ENCODE measurements at regions not wholly inside any gene's neighbourhood (a gene's known extent, or its start where the extent isn't known, plus 50 kb on each side); places are given as distances from the start of the nearest gene placed in this dataset.

DNA sequence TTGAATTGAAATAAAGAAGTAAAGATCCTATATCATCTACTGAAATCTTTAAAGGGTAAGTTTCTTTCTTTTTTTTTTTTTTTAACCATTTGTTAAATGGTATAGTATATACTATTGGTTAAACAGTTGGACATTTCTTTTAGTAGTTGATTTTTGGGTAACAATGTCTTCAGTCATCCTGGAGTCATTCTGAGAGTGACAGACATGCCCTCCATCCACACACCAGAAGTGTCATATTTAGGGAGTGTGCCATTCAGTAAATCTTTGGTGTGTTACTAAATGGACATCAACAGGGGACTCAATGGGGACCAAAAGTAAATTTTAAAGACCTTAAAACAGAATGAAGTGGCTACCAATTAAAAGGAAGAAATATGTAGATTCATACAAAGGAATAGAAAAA is 50.8 kb upstream of the SLC39A10 start:
- no peaks in the 10 kb centered on the region for H3K9me2 ChIP-seq (replicated peaks; ENCODE audit: insufficient read depth, low read length)
- H3K9ac ChIP-seq (ENCODE audit: low read length): no peak overlapping the region
- H3K4me2 ChIP-seq (ENCODE audit: low read depth, low read length): no peak overlapping the region
- DNase-seq: no peak
- no peaks in the 10 kb centered on the region for H3K27me3 ChIP-seq (replicated peaks; ENCODE audit: insufficient read depth, low read length)
- no peaks in the 10 kb centered on the region for H3K4me1 ChIP-seq (ENCODE audit: low read length)
- H4K20me1 ChIP-seq (ENCODE audit: insufficient read depth, low read length): no peaks in the 10 kb centered on the region
- H2AFZ ChIP-seq (ENCODE audit: low read length): no peak overlapping the region
- no peaks in the 10 kb centered on the region for H3K9me3 ChIP-seq (replicated peaks; ENCODE audit: insufficient read depth, low read length)
- H3K36me3 ChIP-seq (replicated peaks; ENCODE audit: insufficient read depth, low read length): no peaks in the 10 kb centered on the region
- H3F3A ChIP-seq (ENCODE audit: insufficient read depth, low read length): no peaks in the 10 kb centered on the region
- H3K27ac ChIP-seq (ENCODE audit: low read length): no peak overlapping the region
- H3K4me3 ChIP-seq (ENCODE audit: low read length): no peak overlapping the region
- H3K79me2 ChIP-seq (ENCODE audit: low read length): no peaks in the 10 kb centered on the region
- TF ChIP-seq EZH2 (optimal IDR thresholded peaks at IDR 0.05; ENCODE audit: low read depth, low read length): no peak
- TF ChIP-seq EZH2phosphoT487 (IDR thresholded peaks at IDR 0.05; ENCODE audit: low read length): no peak
- TF ChIP-seq, protein P1, sequence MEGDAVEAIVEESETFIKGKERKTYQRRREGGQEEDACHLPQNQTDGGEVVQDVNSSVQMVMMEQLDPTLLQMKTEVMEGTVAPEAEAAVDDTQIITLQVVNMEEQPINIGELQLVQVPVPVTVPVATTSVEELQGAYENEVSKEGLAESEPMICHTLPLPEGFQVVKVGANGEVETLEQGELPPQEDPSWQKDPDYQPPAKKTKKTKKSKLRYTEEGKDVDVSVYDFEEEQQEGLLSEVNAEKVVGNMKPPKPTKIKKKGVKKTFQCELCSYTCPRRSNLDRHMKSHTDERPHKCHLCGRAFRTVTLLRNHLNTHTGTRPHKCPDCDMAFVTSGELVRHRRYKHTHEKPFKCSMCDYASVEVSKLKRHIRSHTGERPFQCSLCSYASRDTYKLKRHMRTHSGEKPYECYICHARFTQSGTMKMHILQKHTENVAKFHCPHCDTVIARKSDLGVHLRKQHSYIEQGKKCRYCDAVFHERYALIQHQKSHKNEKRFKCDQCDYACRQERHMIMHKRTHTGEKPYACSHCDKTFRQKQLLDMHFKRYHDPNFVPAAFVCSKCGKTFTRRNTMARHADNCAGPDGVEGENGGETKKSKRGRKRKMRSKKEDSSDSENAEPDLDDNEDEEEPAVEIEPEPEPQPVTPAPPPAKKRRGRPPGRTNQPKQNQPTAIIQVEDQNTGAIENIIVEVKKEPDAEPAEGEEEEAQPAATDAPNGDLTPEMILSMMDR (IDR thresholded peaks at IDR 0.05; ENCODE audit: low read length): no peak

DNA sequence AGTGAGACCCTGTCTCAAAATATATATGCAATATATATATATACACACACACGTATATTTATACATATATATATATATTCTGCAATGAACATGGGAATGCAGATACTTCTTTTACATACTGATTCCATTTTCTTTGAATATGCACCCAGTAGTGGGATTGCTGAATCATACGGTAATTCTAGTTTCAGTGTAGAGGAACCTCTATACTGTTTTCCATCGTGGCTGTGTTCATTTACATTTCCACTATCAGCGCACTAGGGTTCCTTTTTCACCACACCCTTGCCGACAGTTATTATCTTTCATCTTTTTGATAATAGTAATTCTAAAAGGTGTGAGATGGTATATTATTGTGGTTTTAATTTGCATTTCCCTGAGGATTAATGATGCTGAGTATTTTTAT is 52.3 kb upstream of the SLC39A10 start:
- no peak overlapping the region for H3K4me2 ChIP-seq (ENCODE audit: low read depth, low read length)
- DNase-seq: no peak
- no peaks in the 10 kb centered on the region for H3K4me1 ChIP-seq (ENCODE audit: low read length)
- H2AFZ ChIP-seq (ENCODE audit: low read length): no peak overlapping the region
- TF ChIP-seq EZH2phosphoT487 (IDR thresholded peaks at IDR 0.05; ENCODE audit: low read length): no peak
- no peaks in the 10 kb centered on the region for H4K20me1 ChIP-seq (ENCODE audit: insufficient read depth, low read length)
- H3F3A ChIP-seq (ENCODE audit: insufficient read depth, low read length): no peaks in the 10 kb centered on the region
- H3K9ac ChIP-seq (ENCODE audit: low read length): no peak overlapping the region
- H3K9me3 ChIP-seq (replicated peaks; ENCODE audit: insufficient read depth, low read length): no peaks in the 10 kb centered on the region
- H3K27me3 ChIP-seq (replicated peaks; ENCODE audit: insufficient read depth, low read length): no peaks in the 10 kb centered on the region
- H3K4me3 ChIP-seq (ENCODE audit: low read length): no peak overlapping the region
- H3K27ac ChIP-seq (ENCODE audit: low read length): no peak overlapping the region
- no peaks in the 10 kb centered on the region for H3K79me2 ChIP-seq (ENCODE audit: low read length)
- no peaks in the 10 kb centered on the region for H3K36me3 ChIP-seq (replicated peaks; ENCODE audit: insufficient read depth, low read length)
- no peaks in the 10 kb centered on the region for H3K9me2 ChIP-seq (replicated peaks; ENCODE audit: insufficient read depth, low read length)

DNA sequence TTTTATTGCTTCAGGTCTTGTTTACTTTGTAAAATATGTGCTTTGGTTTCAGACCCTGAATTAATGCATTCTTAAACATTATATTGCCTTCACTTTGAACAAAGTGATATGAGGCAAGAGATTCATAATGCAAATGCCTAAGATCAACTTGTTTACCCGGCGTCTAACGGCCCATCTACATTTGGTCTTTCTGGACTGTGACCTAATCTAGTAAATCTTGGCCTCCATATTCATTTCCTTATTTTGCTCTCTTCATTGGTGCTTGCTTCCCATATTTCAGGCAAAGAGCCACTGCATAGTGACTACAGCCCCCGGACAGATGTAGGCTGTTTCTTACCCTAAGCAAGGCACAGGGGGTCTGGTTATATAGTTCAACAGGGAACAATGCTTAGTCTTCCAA is 53.0 kb upstream of the SLC39A10 start:
- TF ChIP-seq, protein P1 (IDR thresholded peaks at IDR 0.05; ENCODE audit: low read length): no peak
- no peak for TF ChIP-seq EZH2 (optimal IDR thresholded peaks at IDR 0.05; ENCODE audit: low read depth, low read length)
- Histone ChIP-seq H3K4me3 (ENCODE audit: low read length) (no peak overlapping the region), H3K9me2 (replicated peaks; ENCODE audit: insufficient read depth, low read length) (no peaks in the 10 kb centered on the region), H3K27me3 (replicated peaks; ENCODE audit: insufficient read depth, low read length) (no peaks in the 10 kb centered on the region), H3K9me3 (replicated peaks; ENCODE audit: insufficient read depth, low read length) (no peaks in the 10 kb centered on the region), H3K4me2 (ENCODE audit: low read depth, low read length) (no peak overlapping the region), H3K9ac (ENCODE audit: low read length) (no peak overlapping the region), H3K4me1 (ENCODE audit: low read length) (no peaks in the 10 kb centered on the region), H4K20me1 (ENCODE audit: insufficient read depth, low read length) (no peaks in the 10 kb centered on the region), H3K79me2 (ENCODE audit: low read length) (no peaks in the 10 kb centered on the region), H3K27ac (ENCODE audit: low read length) (no peak overlapping the region), H2AFZ (ENCODE audit: low read length) (no peak overlapping the region), H3K36me3 (replicated peaks; ENCODE audit: insufficient read depth, low read length) (no peaks in the 10 kb centered on the region), H3F3A (ENCODE audit: insufficient read depth, low read length) (no peaks in the 10 kb centered on the region)
- no peak for DNase-seq

DNA sequence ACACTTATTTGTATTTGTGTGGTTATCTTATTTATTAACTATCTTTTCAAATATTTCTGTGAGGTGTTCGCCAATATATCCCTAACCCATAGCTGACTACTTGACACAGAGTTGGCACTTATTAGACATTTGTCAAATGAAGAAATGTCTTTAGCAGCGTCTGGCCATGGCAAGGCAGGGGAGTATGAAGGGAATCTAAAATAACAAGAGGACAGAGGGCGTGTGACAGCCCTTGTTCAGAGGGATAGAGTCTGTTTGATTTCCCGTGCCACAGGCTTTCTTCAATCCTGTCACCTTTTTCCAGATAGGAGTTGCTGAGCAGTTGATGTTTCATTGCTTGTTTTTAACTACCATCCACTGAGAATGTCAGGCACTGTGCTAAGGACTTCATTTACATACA is 53.6 kb upstream of the SLC39A10 start:
- no peaks in the 10 kb centered on the region for H3K9me2 ChIP-seq (replicated peaks; ENCODE audit: insufficient read depth, low read length)
- H2AFZ ChIP-seq (ENCODE audit: low read length): no peak overlapping the region
- no peaks in the 10 kb centered on the region for H3K4me1 ChIP-seq (ENCODE audit: low read length)
- H3K9ac ChIP-seq (ENCODE audit: low read length): no peak overlapping the region
- no peak overlapping the region for H3K4me3 ChIP-seq (ENCODE audit: low read length)
- H3K27ac ChIP-seq (ENCODE audit: low read length): no peak overlapping the region
- H3F3A ChIP-seq (ENCODE audit: insufficient read depth, low read length): no peaks in the 10 kb centered on the region
- TF ChIP-seq EZH2phosphoT487 (IDR thresholded peaks at IDR 0.05; ENCODE audit: low read length) (no peak), EZH2 (optimal IDR thresholded peaks at IDR 0.05; ENCODE audit: low read depth, low read length) (no peak)
- TF ChIP-seq, protein P1 (IDR thresholded peaks at IDR 0.05; ENCODE audit: low read length): no peak
- no peaks in the 10 kb centered on the region for H3K36me3 ChIP-seq (replicated peaks; ENCODE audit: insufficient read depth, low read length)
- H3K27me3 ChIP-seq (replicated peaks; ENCODE audit: insufficient read depth, low read length): no peaks in the 10 kb centered on the region
- H3K9me3 ChIP-seq (replicated peaks; ENCODE audit: insufficient read depth, low read length): no peaks in the 10 kb centered on the region
- H3K79me2 ChIP-seq (ENCODE audit: low read length): no peaks in the 10 kb centered on the region
- H4K20me1 ChIP-seq (ENCODE audit: insufficient read depth, low read length): no peaks in the 10 kb centered on the region
- DNase-seq: no peak
- no peak overlapping the region for H3K4me2 ChIP-seq (ENCODE audit: low read depth, low read length)
